Keratinocyte (primary cell): ENCODE measurements at regions not wholly inside any gene's neighbourhood (a gene's known extent, or its start where the extent isn't known, plus 50 kb on each side); places are given as distances from the start of the nearest gene placed in this dataset.

Experiments
- DNase-seq: peaks from one replicate; pipeline ENCODE4 v3.0.0-alpha.2; 2011; ENCODE audit warnings: low read depth, missing footprints, low spot score
- FAIRE-seq: peaks from 2 replicates; lab custom pipeline; 2011; peaks lifted over from hg19 to GRCh38; lab: Jason Lieb, UNC
- H2AFZ ChIP-seq: 2 replicates; pipeline ENCODE4 v1.6.0; 2012; ENCODE audit warnings: low read length, control low read depth, inconsistent platforms; ENCODE audit not compliant: control insufficient read depth
- H3K27ac ChIP-seq: 2 replicates; pipeline ENCODE4 v1.5.1; 2011; ENCODE audit warnings: low read length; ENCODE audit not compliant: control insufficient read depth, insufficient read depth
- H3K27me3 ChIP-seq: 3 replicates; pipeline ENCODE4 v1.6.0; 2011; ENCODE audit warnings: low read length; ENCODE audit not compliant: control insufficient read depth, insufficient read depth; ENCODE audit errors: extremely low read depth
- H3K36me3 ChIP-seq, 2 experiments: 2 replicates in 1 of 2; 3 replicates in 1 of 2; pipeline ENCODE4 v1.5.1; 2011; ENCODE audit warnings: low read length in 2 of 2, mild to moderate bottlenecking in 1 of 2; ENCODE audit not compliant: control insufficient read depth in 2 of 2, insufficient read depth in 2 of 2; ENCODE audit errors: extremely low read depth in 1 of 2
- H3K4me1 ChIP-seq: 3 replicates; pipeline ENCODE4 v1.5.1; 2011; ENCODE audit warnings: low read length; ENCODE audit not compliant: control insufficient read depth, insufficient read depth; ENCODE audit errors: extremely low read depth
- H3K4me2 ChIP-seq: 3 replicates; pipeline ENCODE4 v1.6.0; 2011; ENCODE audit warnings: low read depth, low read length; ENCODE audit not compliant: control insufficient read depth, insufficient read depth; ENCODE audit errors: extremely low read depth
- H3K4me3 ChIP-seq, 3 experiments: fragments of 200-600 bp in 1 of 3; sonication (generic) in 1 of 3; 2 replicates in 2 of 3; 3 replicates in 1 of 3; pipeline ENCODE4 v1.5.1; 2011 to 2016; ENCODE audit warnings: low read length in 3 of 3, mild to moderate bottlenecking in 3 of 3, control low read depth in 2 of 3, inconsistent platforms in 1 of 3, low read depth in 1 of 3, mixed read lengths in 1 of 3, mixed run types in 1 of 3, moderate library complexity in 1 of 3; ENCODE audit not compliant: control insufficient read depth in 2 of 3, insufficient read depth in 2 of 3; ENCODE audit errors: extremely low read depth in 1 of 3
- H3K79me2 ChIP-seq: 2 replicates; pipeline ENCODE4 v1.6.0; 2012; ENCODE audit warnings: low read length; ENCODE audit not compliant: control insufficient read depth, insufficient read depth
- H3K9ac ChIP-seq: 3 replicates; pipeline ENCODE4 v1.6.0; 2011; ENCODE audit warnings: low read length; ENCODE audit not compliant: control insufficient read depth, insufficient read depth; ENCODE audit errors: extremely low read depth
- H3K9me1 ChIP-seq: 3 replicates; pipeline ENCODE4 v1.6.0; 2011; ENCODE audit warnings: low read length; ENCODE audit not compliant: control insufficient read depth, insufficient read depth; ENCODE audit errors: extremely low read depth
- H3K9me3 ChIP-seq: 2 replicates; pipeline ENCODE4 v1.5.1; 2012; ENCODE audit warnings: low read depth, low read length; ENCODE audit not compliant: control insufficient read depth
- H4K20me1 ChIP-seq: 3 replicates; pipeline ENCODE4 v1.6.0; 2011; ENCODE audit warnings: low read length; ENCODE audit not compliant: control insufficient read depth, insufficient read depth; ENCODE audit errors: extremely low read depth
- EZH2 ChIP-seq: IDR thresholded peaks from one replicate; pipeline ENCODE4 v1.6.1; 2012; ENCODE audit warnings: inconsistent platforms, mild to moderate bottlenecking, low read length, moderate library complexity
- dilution Hi-C: fragments of 300-500 bp; cut with MboI; formaldehyde crosslinking; loops from one replicate; pipeline ENCODE4 v1.7.0; 2020; ENCODE audit warnings: low sequenced_read_pairs; ENCODE audit not compliant: extremely low pct_ligation_motif_present
- TF ChIP-seq, protein P1 (sequence below), 3 experiments: IDR thresholded peaks in 1 of 3; conservative IDR thresholded peaks in 1 of 3; optimal IDR thresholded peaks in 1 of 3; 2 replicates in 2 of 3; 3 replicates in 1 of 3; pipeline versions ENCODE3 to v1.5.1; 2011; ENCODE audit warnings: low read length in 3 of 3, mild to moderate bottlenecking in 3 of 3, moderate library complexity in 2 of 3, control low read depth in 1 of 3, inconsistent platforms in 1 of 3; ENCODE audit not compliant: insufficient read depth in 2 of 3; ENCODE audit errors: extremely low read depth in 1 of 3

DNA sequence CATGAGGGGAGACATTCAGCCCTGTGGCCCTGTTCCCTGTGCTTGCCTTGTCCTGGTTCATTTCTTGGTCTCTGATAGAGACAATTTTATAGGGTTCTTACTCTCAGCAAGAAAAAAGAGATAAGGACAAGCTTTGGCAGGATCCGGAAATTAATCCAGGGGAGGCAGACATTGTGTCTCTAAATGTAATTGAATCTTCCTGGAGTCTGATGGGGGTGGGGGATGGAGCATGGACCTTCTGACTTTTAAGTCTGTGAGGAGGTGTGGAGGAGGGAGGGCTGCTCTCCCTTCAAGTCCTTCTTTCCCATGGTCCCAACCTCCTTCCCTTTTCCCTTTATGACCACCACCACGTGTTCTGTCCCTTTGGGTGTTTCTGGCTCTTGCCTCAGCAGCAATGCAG, 512.7 kb downstream of the DHX35 start:
- Histone ChIP-seq H3K79me2 (no peaks in the 10 kb centered on the region), H3K27ac (no peak overlapping the region), H3K4me1 (no peaks in the 10 kb centered on the region), H3K9ac (no peak overlapping the region), H2AFZ (no peak overlapping the region), H3K36me3 (no peaks in the 10 kb centered on the region), H3K4me3 (no peak overlapping the region), H3K9me1 (no peaks in the 10 kb centered on the region), H3K9me3 (no peaks in the 10 kb centered on the region), H4K20me1 (no peaks in the 10 kb centered on the region), H3K27me3 (no peaks in the 10 kb centered on the region), H3K4me2 (no peak overlapping the region)
- no peak for TF ChIP-seq EZH2
- TF ChIP-seq, protein P1, sequence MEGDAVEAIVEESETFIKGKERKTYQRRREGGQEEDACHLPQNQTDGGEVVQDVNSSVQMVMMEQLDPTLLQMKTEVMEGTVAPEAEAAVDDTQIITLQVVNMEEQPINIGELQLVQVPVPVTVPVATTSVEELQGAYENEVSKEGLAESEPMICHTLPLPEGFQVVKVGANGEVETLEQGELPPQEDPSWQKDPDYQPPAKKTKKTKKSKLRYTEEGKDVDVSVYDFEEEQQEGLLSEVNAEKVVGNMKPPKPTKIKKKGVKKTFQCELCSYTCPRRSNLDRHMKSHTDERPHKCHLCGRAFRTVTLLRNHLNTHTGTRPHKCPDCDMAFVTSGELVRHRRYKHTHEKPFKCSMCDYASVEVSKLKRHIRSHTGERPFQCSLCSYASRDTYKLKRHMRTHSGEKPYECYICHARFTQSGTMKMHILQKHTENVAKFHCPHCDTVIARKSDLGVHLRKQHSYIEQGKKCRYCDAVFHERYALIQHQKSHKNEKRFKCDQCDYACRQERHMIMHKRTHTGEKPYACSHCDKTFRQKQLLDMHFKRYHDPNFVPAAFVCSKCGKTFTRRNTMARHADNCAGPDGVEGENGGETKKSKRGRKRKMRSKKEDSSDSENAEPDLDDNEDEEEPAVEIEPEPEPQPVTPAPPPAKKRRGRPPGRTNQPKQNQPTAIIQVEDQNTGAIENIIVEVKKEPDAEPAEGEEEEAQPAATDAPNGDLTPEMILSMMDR (optimal IDR thresholded peaks at IDR 0.05 in 1 of 3, IDR thresholded peaks at IDR 0.05 in 1 of 3, conservative IDR thresholded peaks at IDR 0.05 in 1 of 3; ENCODE audit: extremely low read depth in 1 of 3, insufficient read depth in 2 of 3, low read length in 3 of 3) = no peak
- no peak for DNase-seq
- dilution Hi-C loops = no loop called here
- FAIRE-seq = no peak

DNA sequence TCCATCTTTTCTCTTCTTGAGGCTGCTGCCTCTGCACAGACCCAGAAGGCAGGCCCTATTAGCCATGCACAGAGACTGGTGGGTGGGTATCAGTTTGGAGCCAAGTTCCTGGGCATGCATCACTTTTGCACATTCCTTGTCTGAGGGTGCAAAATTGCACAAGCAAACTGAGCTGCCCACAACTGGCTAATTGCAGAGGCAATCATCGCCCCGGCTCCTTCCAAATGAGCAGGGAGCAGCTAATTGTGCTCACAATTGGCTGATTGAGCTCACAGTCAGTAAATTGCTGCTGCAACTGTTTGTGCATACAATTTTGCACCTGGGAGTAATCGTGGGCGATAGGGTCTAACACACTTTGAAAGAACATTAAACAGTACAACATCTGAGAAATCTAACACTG, 511.4 kb downstream of the DHX35 start:
- dilution Hi-C loops = no loop called here
- TF ChIP-seq EZH2 = no peak
- TF ChIP-seq, protein P1 (optimal IDR thresholded peaks at IDR 0.05 in 1 of 3, IDR thresholded peaks at IDR 0.05 in 1 of 3, conservative IDR thresholded peaks at IDR 0.05 in 1 of 3; ENCODE audit: extremely low read depth in 1 of 3, insufficient read depth in 2 of 3, low read length in 3 of 3) = no peak
- H3K4me3 ChIP-seq = no peak overlapping the region
- DNase-seq (no peak), FAIRE-seq (no peak)
- H3K9me1 ChIP-seq = no peaks in the 10 kb centered on the region
- H3K27ac ChIP-seq = no peak overlapping the region
- H3K4me2 ChIP-seq = no peak overlapping the region
- no peaks in the 10 kb centered on the region for H4K20me1 ChIP-seq
- H3K9ac ChIP-seq = no peak overlapping the region
- no peaks in the 10 kb centered on the region for H3K27me3 ChIP-seq
- H3K79me2 ChIP-seq = no peaks in the 10 kb centered on the region
- no peaks in the 10 kb centered on the region for H3K9me3 ChIP-seq
- no peaks in the 10 kb centered on the region for H3K4me1 ChIP-seq
- H2AFZ ChIP-seq = no peak overlapping the region
- no peaks in the 10 kb centered on the region for H3K36me3 ChIP-seq
